K562 (cell line): ENCODE measurements at regions not wholly inside any gene's neighbourhood (a gene's known extent, or its start where the extent isn't known, plus 50 kb on each side); places are given as distances from the start of the nearest gene placed in this dataset.

Experiments used
- ATAC-seq: fragments of 200-7000 bp; cut with Tn5 transposase; 3 replicates; pipeline ENCODE4 v1.9.1; 2020; ENCODE audit warnings: moderate library complexity
- BruUV-seq: library from RNA; stranded (reverse); fragments of 400-500 nt; replicated peaks from 2 replicates; lab custom pipeline; 2021; lab: Mats Ljungman, UMichigan
- CTCF ChIA-PET: fragments of 300-600 bp; formaldehyde crosslinking; extraction: SDS; loops from one replicate; lab custom pipeline; 2021; ENCODE audit warnings: low intra/inter-chr PET ratio; lab: Yijun Ruan, JAX
- POLR2A ChIA-PET: fragments of 300-600, 350-650 bp; sonication (Branson Sonifier 250); formaldehyde crosslinking; extraction: SDS; loops from one replicate; lab custom pipeline; 2021; ENCODE audit warnings: antibody characterized with exemption, inconsistent platforms; lab: Yijun Ruan, JAX
- DNase-seq, 4 experiments: peaks; one replicate each; pipeline versions ENCODE4 v3.0.0 to v3.0.0-alpha.2; 2011 to 2018; ENCODE audit warnings: low spot score in 3 of 4, mixed read lengths in 3 of 4; ENCODE audit errors: extremely low read depth in 1 of 4
- FAIRE-seq: peaks from 2 replicates; lab custom pipeline; 2011; peaks lifted over from hg19 to GRCh38; lab: Jason Lieb, UNC
- H2AFZ ChIP-seq: 2 replicates; pipeline ENCODE4 v1.6.0; 2011; ENCODE audit warnings: low read depth, low read length, control low read depth, inconsistent platforms
- H3K27ac ChIP-seq: fragments of 200-600 bp; 3 replicates; pipeline ENCODE4 v1.8.0; 2011; ENCODE audit warnings: low read depth, mild to moderate bottlenecking, control low read depth, inconsistent platforms, low read length, moderate library complexity, mixed read lengths; ENCODE audit errors: extremely low read depth
- H3K27me3 ChIP-seq, 2 experiments: fragments of 300-600 bp in 1 of 2; 2 replicates in 1 of 2; 3 replicates in 1 of 2; pipeline versions ENCODE4 v1.6.0 to v1.8.0; 2011; ENCODE audit warnings: inconsistent platforms in 2 of 2, low read length in 2 of 2, mild to moderate bottlenecking in 1 of 2, mixed read lengths in 1 of 2, moderate library complexity in 1 of 2; ENCODE audit not compliant: control insufficient read depth in 2 of 2, insufficient read depth in 2 of 2
- H3K36me3 ChIP-seq: fragments of 300-600 bp; 3 replicates; pipeline ENCODE4 v1.8.0; 2011; ENCODE audit warnings: mild to moderate bottlenecking, low read length, inconsistent platforms; ENCODE audit not compliant: control insufficient read depth, insufficient read depth
- H3K4me1 ChIP-seq, 2 experiments: fragments of 200-600 bp in 1 of 2; replicated peaks in 1 of 2; 2 replicates in 1 of 2; 3 replicates in 1 of 2; pipeline versions ENCODE4 v1.5.1 to v1.8.0; 2011; ENCODE audit warnings: inconsistent platforms in 2 of 2, low read length in 2 of 2, mild to moderate bottlenecking in 1 of 2, mixed read lengths in 1 of 2, moderate library complexity in 1 of 2; ENCODE audit not compliant: control insufficient read depth in 2 of 2, insufficient read depth in 2 of 2
- H3K4me2 ChIP-seq: 2 replicates; pipeline ENCODE4 v1.6.1; 2011; ENCODE audit warnings: low read length, control low read depth, inconsistent platforms, mixed read lengths; ENCODE audit not compliant: insufficient read depth
- H3K4me3 ChIP-seq: fragments of 200-600 bp; sonication (generic), shearing (Covaris generic); 2 replicates; pipeline ENCODE4 v1.5.1; 2016; ENCODE audit warnings: control low read depth, inconsistent platforms
- H3K79me2 ChIP-seq: fragments of 200-600 bp; 3 replicates; pipeline ENCODE4 v1.8.0; 2011; ENCODE audit warnings: low read length, inconsistent platforms; ENCODE audit not compliant: control insufficient read depth, insufficient read depth
- H3K9ac ChIP-seq, 2 experiments: 2 replicates each; pipeline versions ENCODE4 v1.6.0 to v1.6.1; 2011; ENCODE audit warnings: low read depth in 2 of 2, low read length in 2 of 2, control low read depth in 1 of 2, inconsistent platforms in 1 of 2, mild to moderate bottlenecking in 1 of 2, mixed read lengths in 1 of 2; ENCODE audit not compliant: insufficient read depth in 1 of 2
- H3K9me1 ChIP-seq: one replicate; pipeline ENCODE4 v1.6.0; 2011; ENCODE audit warnings: inconsistent platforms, mild to moderate bottlenecking, low read length, moderate library complexity; ENCODE audit not compliant: control insufficient read depth, insufficient read depth
- H3K9me3 ChIP-seq: replicated peaks from 2 replicates; pipeline ENCODE4 v1.5.1; 2011; ENCODE audit warnings: low read depth, low read length, inconsistent platforms; ENCODE audit not compliant: control insufficient read depth, insufficient read depth
- H4K20me1 ChIP-seq: replicated peaks from 2 replicates; pipeline ENCODE4 v1.6.1; 2011; ENCODE audit warnings: low read length, inconsistent platforms, mixed read lengths; ENCODE audit not compliant: control insufficient read depth, insufficient read depth
- ASH1L ChIP-seq: fragments of 450-650 bp; IDR thresholded peaks from 2 replicates; pipeline ENCODE4 v1.6.1; 2018; ENCODE audit warnings: borderline replicate concordance, mild to moderate bottlenecking, low read depth; ENCODE audit not compliant: partially characterized antibody
- BCOR ChIP-seq: fragments of 450-650 bp; IDR thresholded peaks from 2 replicates; pipeline ENCODE4 v1.6.1; 2016
- GABPB1 ChIP-seq: sonication (generic); formaldehyde crosslinking; IDR thresholded peaks from 2 replicates; pipeline ENCODE4 v1.8.0; 2022; ENCODE audit warnings: mild to moderate bottlenecking, missing genetic modification reagents
- HNRNPLL ChIP-seq: fragments of 200-400 bp; formaldehyde crosslinking; IDR thresholded peaks from 2 replicates; pipeline ENCODE4 v1.6.1; 2017; ENCODE audit warnings: low read length, low read depth, mild to moderate bottlenecking; ENCODE audit not compliant: poor library complexity, severe bottlenecking
- IFI16 ChIP-seq: fragments of 250-450 bp; sonication (Bioruptor Pico); IDR thresholded peaks from 2 replicates; pipeline ENCODE4 v2.1.2; 2022; ENCODE audit warnings: mild to moderate bottlenecking, inconsistent platforms
- PHF21A ChIP-seq: fragments of 450-650 bp; IDR thresholded peaks from 2 replicates; pipeline ENCODE4 v1.6.1; 2017; ENCODE audit warnings: low read depth, borderline replicate concordance
- RNF2 ChIP-seq: sonication (generic); IDR thresholded peaks from 2 replicates; pipeline ENCODE4 v1.6.1; 2016
- SIRT6 ChIP-seq: IDR thresholded peaks from one replicate; pipeline ENCODE4 v1.6.1; 2012; ENCODE audit warnings: low read depth, mild to moderate bottlenecking, control low read depth, inconsistent platforms, low read length, moderate library complexity
- SNIP1 ChIP-seq: fragments of 450-650 bp; IDR thresholded peaks from 2 replicates; pipeline ENCODE4 v1.7.1; 2017; ENCODE audit warnings: low read depth, mild to moderate bottlenecking
- TOE1 ChIP-seq, 2 experiments: fragments of 450-650 bp in 1 of 2; sonication (generic) in 1 of 2; formaldehyde crosslinking in 1 of 2; IDR thresholded peaks; 2 replicates each; pipeline versions ENCODE4 v1.7.1 to v1.8.0; 2016 to 2022; ENCODE audit warnings: borderline replicate concordance in 2 of 2, mild to moderate bottlenecking in 2 of 2, antibody characterized with exemption in 1 of 2, inconsistent platforms in 1 of 2, low read depth in 1 of 2, missing genetic modification reagents in 1 of 2, moderate library complexity in 1 of 2
- WGBS: fragments of 100-300 bp; shearing (Covaris generic); methylation state at CpG from one replicate; pipeline ENCODE4 v1.1.6; 2016; ENCODE audit warnings: low coverage, mixed read lengths; ENCODE audit not compliant: insufficient coverage; ENCODE audit errors: missing lambda C conversion rate; 5-methylcytosine and 5-hydroxymethylcytosine counted together
- in situ Hi-C: fragments of 300-500 bp; cut with MboI; formaldehyde crosslinking; loops from 4 replicates; pipeline ENCODE4 v1.15.0; 2018; ENCODE audit warnings: inconsistent platforms, mixed read lengths
- intact Hi-C: fragments of 100-400 bp; cut with micrococcal nuclease; formaldehyde crosslinking; loops from 2 replicates; pipeline ENCODE4 v1.14.2; 2022
- TF ChIP-seq, protein P1 (sequence below): fragments of 200-800 bp; sonication (Bioruptor generic); IDR thresholded peaks from 2 replicates; pipeline ENCODE4 v1.6.1; 2017; ENCODE audit warnings: missing genetic modification characterization, missing compliant biosample characterization
- TF ChIP-seq, protein P2 (sequence below): fragments of 250-450 bp; sonication (Bioruptor Pico); IDR thresholded peaks from 2 replicates; pipeline ENCODE4 v1.5.0; 2021; ENCODE audit warnings: mild to moderate bottlenecking, moderate library complexity
- TF ChIP-seq, protein P3 (sequence below), 2 experiments: fragments of 200-800 bp in 1 of 2; sonication (Bioruptor generic) in 1 of 2; sonication (generic) in 1 of 2; formaldehyde crosslinking in 1 of 2; IDR thresholded peaks in 1 of 2; conservative IDR thresholded peaks in 1 of 2; 2 replicates each; pipeline versions ENCODE4 v1.5.0 to v1.6.1; 2016 to 2020; ENCODE audit warnings: missing compliant biosample characterization in 1 of 2, missing genetic modification characterization in 1 of 2, missing genetic modification reagents in 1 of 2
- TF ChIP-seq, protein P4 (sequence below), 2 experiments: fragments of 450-650 bp; IDR thresholded peaks; 2 replicates each; pipeline ENCODE4 v1.6.1; 2016

DNA sequence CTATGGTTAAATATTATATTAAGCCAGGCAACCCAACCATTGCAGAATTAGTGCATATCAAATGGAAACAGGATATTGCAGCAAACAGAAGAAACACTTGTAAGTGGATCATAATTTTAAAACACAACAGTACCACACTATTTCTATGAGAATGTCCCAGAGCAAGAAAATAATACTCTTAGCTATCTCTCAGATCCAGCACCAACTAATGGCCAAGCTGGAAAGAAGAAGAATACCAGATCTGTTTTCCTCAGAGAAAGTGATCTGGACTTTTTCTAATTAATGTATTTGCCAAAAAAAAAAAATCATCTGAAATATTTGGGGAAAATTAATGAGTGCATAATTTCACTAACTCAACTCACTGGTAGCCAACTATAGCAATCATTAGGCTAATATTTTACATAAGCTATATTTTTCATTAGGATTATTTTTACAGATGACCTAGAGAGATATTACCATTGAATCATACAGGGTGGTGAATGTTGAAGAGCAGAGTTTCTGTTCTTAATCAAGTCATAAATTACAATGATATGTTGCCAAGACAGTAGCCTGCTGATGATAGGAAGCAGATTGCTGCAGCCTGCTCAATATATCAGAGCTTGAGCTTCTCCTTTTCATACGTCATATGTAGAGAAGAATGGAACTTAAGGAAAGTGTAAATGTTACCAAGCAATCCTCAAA, 995.4 kb upstream of the LRRN3 start:
- H3K27me3 ChIP-seq: no peaks in the 10 kb centered on the region
- no peaks in the 10 kb centered on the region for H3K36me3 ChIP-seq
- H4K20me1 ChIP-seq: no peaks in the 10 kb centered on the region
- no peak overlapping the region for H3K27ac ChIP-seq
- BruUV-seq: no TSS peak
- H3K4me3 ChIP-seq: no peak overlapping the region
- intact Hi-C loops: no loop called here
- no peaks in the 10 kb centered on the region for H3K4me1 ChIP-seq
- ATAC-seq (no peak), DNase-seq (no peak), FAIRE-seq (no peak)
- H3K4me2 ChIP-seq: no peak overlapping the region
- H3K9me3 ChIP-seq: 0 out of 2 replicates have a peak, but pooled peaks cover 5% of the 10 kb centered on the region
- H3K9ac ChIP-seq: no peak overlapping the region
- ChIA-PET POLR2A (no interaction called here), CTCF (no interaction called here)
- no peaks in the 10 kb centered on the region for H3K79me2 ChIP-seq
- 0% methylated on average over 1 of the region's 1 CpG for WGBS
- in situ Hi-C loops: no loop called here
- no peak overlapping the region for H2AFZ ChIP-seq
- H3K9me1 ChIP-seq: no peaks in the 10 kb centered on the region
- TF ChIP-seq IFI16 (CRISPR knock-in tag) (no peak), SIRT6 (no peak), TOE1 (IDR thresholded peaks at IDR 0.05; ENCODE audit: borderline replicate concordance) (no peak), TOE1 (CRISPR knock-in tag; IDR thresholded peaks at IDR 0.05; ENCODE audit: borderline replicate concordance, low read depth) (no peak), BCOR (no peak), GABPB1 (no peak), ASH1L (no peak), SNIP1 (no peak), HNRNPLL (no peak), PHF21A (no peak), RNF2 (no peak)
- TF ChIP-seq, protein P1, sequence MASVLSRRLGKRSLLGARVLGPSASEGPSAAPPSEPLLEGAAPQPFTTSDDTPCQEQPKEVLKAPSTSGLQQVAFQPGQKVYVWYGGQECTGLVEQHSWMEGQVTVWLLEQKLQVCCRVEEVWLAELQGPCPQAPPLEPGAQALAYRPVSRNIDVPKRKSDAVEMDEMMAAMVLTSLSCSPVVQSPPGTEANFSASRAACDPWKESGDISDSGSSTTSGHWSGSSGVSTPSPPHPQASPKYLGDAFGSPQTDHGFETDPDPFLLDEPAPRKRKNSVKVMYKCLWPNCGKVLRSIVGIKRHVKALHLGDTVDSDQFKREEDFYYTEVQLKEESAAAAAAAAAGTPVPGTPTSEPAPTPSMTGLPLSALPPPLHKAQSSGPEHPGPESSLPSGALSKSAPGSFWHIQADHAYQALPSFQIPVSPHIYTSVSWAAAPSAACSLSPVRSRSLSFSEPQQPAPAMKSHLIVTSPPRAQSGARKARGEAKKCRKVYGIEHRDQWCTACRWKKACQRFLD (CRISPR knock-in tag): no peak
- TF ChIP-seq, protein P2, sequence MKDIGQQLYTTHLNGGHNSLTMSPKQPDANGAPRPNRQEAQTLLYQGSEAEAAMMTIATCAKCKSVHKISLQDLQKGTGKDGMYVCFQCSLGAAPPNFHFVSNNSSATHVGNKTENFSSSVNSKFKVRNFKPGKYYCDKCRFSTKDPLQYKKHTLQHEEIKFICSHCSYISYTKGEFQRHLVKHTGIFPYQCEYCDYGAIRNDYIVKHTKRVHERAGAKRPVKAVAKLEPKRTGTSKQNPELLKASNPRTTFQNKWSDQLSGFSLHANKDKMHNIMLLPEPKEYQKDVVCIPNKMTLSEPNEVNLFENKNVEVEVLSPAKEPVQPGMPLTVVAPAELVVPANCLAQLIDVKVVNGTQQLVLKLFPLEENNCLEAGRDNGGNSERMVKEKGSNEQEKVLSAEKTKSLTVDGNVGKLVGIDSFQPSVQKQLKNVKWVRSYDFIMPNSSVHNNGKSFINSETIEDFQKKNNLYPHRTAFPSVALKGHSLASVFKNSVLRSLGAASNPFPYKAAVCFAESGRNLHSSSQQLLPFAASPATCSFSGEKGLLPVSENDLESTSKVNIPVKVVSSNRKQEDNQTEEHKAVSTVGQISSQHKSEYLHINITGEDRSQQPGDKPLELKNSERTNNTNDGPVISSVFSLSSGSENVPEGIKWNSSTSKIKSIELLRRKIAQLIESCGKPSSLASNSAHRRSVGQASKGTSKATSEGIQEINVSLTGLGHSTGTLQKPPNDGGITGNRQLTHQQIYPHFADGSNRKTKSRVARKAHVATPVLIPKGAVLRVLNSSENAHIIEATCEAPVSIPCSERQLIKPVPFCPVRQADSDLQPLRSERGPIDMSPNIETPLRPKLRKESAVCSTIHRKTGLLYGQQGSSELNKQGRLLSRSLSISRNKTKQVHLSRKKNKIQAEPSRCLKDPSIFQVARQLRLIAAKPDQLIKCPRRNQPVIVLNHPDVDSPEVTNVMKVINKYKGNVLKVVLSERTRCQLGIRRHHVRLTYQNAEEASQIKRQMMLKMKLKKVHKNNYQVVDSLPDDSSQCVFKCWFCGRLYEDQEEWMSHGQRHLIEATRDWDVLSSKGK (CRISPR knock-in tag): no peak
- TF ChIP-seq, protein P3, sequence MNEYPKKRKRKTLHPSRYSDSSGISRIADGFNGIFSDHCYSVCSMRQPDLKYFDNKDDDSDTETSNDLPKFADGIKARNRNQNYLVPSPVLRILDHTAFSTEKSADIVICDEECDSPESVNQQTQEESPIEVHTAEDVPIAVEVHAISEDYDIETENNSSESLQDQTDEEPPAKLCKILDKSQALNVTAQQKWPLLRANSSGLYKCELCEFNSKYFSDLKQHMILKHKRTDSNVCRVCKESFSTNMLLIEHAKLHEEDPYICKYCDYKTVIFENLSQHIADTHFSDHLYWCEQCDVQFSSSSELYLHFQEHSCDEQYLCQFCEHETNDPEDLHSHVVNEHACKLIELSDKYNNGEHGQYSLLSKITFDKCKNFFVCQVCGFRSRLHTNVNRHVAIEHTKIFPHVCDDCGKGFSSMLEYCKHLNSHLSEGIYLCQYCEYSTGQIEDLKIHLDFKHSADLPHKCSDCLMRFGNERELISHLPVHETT (CRISPR knock-in tag; conservative IDR thresholded peaks at IDR 0.05 in 1 of 2, IDR thresholded peaks at IDR 0.05 in 1 of 2): no peak
- TF ChIP-seq, protein P4, sequence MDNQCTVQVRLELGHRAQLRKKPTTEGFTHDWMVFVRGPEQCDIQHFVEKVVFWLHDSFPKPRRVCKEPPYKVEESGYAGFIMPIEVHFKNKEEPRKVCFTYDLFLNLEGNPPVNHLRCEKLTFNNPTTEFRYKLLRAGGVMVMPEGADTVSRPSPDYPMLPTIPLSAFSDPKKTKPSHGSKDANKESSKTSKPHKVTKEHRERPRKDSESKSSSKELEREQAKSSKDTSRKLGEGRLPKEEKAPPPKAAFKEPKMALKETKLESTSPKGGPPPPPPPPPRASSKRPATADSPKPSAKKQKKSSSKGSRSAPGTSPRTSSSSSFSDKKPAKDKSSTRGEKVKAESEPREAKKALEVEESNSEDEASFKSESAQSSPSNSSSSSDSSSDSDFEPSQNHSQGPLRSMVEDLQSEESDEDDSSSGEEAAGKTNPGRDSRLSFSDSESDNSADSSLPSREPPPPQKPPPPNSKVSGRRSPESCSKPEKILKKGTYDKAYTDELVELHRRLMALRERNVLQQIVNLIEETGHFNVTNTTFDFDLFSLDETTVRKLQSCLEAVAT (IDR thresholded peaks at IDR 0.05): no peak
